ENCODE measurements at regions not wholly inside any gene's neighbourhood (a gene's known extent, or its start where the extent isn't known, plus 50 kb on each side); places are given as distances from the start of the nearest gene placed in this dataset.
"Not testable (repeated sequence)": the region's sequence is repeated elsewhere in the genome, so short reads cannot be mapped to it uniquely, and the experiment has no call there.

DNA sequence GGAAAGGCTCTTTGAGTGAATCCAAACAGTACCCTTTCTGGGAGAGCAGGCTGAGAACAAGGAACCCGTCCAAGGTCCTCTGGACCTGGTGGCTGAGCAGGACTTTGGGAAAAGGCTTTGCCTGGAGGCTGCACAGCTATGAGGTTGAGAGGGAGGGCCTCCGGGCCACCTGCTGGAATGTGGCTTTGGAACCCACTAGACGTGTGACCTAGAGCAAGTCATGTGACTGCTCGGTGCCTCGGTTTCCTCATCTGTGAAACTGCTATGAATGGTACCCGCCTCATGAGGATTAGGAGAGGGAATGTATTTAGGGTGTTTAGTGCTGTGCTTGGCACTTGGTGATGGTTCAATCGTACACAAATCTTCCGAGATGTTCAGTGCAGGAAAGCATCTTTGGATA is 50.4 kb downstream of the HAPSTR1 start:
- DNase-seq (ENCODE audit: low read depth) = no peak

DNA sequence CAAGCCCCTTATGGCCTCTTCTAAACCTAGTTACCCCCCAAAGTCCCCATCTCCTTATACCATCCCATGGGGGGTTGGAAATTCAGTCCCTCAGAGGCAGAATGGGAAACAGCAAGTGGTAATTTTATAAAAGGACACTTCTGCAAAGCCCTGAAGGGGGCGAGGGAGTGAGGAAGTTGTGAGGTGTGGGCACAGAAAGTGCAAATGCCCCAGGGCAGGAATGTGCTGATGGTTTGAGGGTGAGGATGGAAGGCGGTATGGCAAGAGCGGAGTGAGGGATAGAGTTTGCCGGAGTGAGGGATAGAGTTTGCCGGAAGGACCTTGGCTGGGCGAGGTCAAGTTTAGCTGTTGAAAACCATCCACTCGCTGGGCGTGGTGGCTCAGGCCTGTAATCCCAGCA is 52.7 kb downstream of the HAPSTR1 start:
- DNase-seq (ENCODE audit: low read depth) = no peak

DNA sequence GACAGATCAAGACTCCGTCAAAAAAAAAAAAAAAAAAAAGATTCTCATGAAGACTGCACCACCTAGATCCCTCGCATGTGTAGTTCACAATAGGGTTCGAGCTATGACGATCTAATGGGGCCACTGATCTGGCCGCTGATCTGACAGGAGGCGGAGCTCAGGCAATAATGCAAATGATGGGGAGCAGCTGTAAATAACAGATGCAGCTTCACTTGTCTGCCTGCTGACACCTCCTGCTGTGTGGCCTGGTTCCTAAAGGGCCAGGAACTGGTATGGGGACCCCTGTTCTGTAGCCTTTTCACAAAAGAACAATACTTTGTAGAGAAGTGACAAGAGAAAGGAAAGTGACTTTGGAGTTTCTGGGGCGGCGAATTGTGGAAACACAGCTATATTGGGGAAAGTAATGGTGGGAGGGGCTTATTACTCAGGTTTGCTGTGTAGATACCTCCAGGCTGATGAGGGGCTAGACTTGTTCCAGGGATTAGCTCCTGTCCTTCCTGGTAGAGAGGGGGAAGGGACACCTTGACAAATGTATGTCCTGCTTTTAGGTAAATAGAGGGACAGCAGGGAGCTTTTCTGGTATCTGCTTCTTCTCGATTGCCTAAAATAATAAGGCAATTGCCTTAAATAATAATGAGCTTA is 57.1 kb downstream of the HAPSTR1 start:
- no peak for DNase-seq (ENCODE audit: low read depth)

DNA sequence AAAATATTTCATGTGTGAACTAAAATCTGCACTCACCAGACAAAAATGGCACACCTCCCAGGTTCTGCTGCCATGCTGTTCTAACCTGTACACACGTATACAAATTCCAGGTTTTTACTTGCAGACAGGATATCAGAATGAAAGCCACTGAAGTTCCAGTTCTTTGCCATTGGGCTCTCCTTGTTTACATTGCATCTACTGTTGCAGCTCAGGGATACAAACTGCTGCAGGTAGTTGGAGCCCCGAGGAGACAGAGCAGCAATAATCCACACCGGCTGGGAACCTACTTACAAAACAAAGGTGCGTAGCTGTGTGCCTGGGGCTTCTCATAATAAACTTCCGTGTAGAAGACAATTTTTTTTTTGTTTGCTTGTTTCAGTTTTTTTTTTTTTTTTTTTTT is 59.6 kb downstream of the HAPSTR1 start:
- DNase-seq (ENCODE audit: low read depth) = no peak

DNA sequence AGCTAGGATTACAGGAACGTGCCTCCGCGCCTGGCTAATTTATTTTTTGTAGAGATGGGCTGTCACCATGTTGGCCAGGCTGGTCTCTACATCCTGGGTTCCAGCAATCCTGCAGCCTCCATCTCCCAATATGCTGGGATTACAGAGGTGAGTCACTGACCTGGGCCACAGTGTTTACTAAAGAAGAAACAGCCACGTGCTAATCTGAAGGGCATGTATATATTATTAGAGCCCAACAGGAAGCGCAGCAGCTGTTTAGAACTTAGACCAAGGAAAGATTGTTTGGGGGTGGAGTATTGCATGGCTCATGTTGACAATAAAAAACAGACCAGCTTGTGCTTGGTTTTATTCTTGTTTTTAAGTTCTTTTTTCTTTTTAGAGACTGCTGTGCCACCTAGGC is 60.2 kb downstream of the HAPSTR1 start:
- peak; percentile 61 for DNase-seq (ENCODE audit: low read depth)

DNA sequence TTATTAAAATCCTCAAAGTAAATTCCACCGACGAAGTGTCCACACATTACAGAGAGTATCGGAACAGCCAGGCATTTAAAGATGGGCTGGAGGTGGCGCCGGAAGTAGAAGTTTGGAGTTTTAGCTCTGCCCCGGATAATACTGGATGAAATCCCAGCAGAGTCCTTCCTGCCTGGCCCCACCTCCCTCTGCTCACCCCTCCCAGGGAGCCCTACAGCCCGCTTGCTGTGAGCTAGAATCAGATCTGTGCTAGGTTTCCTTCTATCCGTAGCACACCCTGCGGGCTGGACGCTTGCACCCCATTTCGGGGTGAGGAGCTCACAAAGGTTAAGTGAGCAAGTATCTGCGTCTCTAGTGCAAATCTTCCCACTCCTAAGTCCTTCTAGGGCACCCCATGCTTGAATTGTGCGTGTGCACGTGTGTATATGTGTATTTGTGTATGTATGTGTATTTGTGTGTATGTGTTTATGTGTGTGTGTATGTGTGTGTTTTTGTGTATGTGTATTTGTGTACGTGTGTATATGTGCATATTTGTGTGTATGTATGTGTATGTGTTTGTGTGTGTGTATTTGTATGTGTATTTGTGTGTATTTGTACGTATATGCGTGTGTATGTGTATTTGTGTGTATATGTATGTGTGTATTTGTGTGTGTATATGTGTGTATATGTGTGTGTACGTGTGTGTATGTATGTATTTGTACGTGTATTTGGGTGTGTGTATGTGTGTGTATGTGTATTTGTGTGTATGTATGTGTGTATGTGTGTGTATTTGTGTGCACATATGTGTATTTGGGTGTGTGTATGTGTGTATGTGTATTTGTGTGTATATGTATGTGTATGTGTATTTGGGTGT is 61.4 kb downstream of the HAPSTR1 start:
- no peak for DNase-seq (ENCODE audit: low read depth)

DNA sequence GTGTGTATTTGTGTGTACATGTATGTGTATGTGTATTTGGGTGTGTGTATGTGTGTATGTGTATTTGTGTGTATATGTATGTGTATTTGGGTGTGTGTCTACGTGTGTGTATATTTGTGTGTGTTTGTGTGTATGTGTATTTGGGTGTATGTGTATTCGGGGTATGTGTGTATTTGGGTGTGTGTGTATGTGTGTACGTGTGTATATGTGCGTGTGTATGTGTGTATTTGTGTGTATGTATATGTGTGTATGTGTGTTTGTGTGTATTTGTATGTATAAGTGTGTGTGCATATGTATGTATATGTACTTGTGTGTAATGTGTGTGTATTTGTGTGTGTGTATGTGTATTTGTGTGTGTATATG is 62.0 kb downstream of the HAPSTR1 start:
- DNase-seq (ENCODE audit: low read depth) = no peak

DNA sequence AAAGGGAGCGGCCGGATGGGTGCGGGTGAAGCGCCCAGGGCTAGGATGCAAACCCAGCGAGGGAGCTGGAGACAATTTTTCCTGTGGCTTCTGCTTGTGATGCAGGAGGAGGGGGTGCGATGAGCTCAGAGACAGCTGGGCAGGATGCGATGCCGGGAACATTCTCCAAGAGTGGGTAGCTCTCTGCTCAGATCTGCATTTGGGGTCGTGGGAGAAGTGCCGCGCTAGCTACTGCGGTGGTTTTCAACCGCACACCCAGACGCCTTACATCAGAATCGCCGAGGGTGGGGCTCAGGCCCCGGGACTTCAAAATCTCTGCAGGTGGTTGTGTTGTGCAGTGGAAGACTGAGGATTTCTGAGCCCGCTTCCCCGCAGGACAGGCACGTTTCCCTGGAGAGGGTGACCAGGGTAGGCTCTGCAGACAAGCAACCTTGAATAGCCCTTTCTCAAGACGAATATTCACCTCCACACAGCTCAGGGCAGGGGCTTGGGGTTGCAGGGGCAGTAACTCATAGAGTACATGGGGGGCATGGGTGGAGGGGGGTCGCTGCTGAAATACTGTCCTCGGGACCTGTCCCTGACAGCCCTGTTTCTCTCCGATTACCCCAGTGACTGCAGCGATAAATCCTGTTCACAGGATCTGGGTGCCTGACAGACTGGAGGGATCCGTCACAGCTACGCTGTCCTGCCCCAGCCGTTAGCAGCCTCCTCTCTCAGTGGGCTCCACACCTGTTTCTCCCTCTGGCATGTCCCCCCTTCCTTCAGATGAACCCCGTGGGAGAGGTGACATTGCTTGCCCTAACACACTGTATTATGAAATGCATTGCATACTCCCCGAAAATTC is 63.3 kb downstream of the HAPSTR1 start:
- no peak for DNase-seq (ENCODE audit: low read depth)

DNA sequence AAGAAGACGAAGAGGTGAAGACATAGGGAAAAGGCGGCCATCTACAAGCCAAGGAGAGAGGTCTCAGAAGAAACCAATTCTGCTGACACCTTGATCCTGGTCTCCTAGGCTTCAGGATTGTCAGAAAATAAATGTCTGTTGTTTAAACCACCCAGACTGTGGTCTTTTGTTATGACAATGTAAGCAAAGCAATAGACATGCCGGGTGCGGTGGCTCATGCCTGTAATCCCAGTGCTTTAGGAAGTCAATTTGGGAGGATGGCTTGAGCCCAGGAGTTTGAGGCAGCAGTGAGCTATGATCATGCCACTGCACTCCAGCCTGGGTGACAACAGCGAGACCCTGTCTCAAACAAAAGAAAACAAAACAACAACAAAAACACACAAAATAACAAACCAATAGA is 64.4 kb downstream of the HAPSTR1 start:
- DNase-seq (ENCODE audit: low read depth) = no peak

DNA sequence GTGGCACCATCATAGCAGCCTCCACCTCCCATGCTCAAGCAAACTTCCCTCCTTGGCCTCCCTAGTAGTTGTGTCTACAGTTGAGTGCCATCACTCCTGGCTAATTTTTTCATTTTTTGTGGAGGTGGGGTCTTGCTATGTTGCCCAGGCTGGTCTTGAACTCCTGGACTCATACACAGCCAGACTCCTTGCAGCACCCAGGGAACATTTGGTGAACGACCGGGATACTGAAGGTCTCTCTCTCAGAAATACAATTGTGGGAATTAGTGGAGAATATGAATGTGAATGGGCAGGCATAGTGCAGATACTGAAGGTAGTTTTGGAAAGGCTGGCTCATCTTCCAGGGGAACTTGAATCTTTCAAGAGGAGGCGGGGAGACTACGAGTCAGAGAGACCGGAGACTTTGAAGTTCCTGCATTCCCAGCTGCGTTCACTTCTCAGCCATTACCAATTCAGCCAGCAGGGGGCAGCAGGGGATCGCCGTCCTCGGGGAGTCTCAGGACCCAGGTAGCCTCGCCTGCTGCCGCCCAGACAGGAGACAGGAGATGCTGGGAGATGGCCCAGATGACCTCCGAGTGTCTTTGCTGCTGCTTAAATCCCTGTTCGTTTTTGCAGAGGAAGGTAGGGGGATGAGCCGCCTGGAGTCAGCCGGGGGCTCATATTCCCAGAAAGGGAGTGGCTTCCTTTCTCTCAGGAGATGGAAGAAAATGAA is 68.6 kb downstream of the HAPSTR1 start:
- DNase-seq (ENCODE audit: low read depth) = peak; percentile 54

DNA sequence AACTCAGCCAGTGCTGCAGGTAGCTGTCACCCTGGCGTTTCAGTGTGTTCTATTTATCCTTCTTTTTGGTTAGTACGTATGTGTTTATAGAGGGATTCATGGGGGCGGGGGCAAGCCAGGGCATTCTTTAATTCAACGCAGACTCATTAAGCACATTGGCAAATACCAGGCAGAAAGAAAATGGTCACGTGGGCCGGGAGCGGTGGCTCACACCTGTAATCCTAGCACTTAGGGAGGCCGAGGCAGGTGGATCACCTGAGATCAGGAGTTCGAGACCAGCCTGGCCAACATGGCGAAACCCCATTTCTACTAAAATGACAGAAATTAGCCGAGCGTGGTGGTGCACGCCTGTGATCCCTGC is 69.1 kb downstream of the HAPSTR1 start:
- no peak for DNase-seq (ENCODE audit: low read depth)

DNA sequence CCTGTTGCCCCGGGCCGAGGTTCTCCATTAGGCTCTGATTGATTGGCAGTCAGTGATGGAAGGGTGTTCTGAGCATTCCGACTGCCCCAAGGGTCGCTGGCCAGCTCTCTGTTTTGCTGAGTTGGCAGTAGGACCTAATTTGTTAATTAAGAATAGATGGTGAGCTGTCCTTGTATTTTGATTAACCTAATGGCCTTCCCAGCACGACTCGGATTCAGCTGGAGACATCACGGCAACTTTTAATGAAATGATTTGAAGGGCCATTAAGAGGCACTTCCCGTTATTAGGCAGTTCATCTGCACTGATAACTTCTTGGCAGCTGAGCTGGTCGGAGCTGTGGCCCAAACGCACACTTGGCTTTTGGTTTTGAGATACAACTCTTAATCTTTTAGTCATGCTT is 74.2 kb downstream of the HAPSTR1 start:
- no peak for DNase-seq (ENCODE audit: low read depth)

DNA sequence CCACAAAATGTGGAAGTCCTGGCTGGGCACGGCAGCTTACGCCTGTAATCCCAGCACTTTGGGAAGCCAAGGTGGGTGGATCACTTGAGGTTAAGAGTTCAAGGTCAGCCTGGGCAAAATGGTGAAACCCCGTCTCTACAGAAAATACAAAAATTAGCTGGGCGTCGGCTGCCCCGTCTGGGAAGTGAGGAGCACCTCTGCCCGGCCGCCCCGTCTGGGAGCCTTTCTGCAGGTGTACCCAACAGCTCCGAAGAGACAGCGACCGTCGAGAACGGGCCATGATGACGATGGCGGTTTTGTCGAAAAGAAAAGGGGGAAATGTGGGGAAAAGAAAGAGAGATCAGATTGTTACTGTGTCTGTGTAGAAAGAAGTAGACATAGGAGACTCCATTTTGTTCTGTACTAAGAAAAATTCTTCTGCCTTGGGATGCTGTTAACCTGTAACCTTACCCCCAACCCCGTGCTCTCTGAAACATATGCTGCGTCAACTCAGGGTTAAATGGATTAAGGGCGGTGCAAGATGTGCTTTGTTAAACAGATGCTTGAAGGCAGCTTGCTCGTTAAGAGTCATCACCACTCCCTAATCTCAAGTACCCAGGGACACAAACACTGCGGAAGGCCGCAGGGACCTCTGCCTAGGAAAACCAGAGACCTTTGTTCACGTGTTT is 75.0 kb downstream of the HAPSTR1 start:
- not testable (repeated sequence) for DNase-seq (ENCODE audit: low read depth)

DNA sequence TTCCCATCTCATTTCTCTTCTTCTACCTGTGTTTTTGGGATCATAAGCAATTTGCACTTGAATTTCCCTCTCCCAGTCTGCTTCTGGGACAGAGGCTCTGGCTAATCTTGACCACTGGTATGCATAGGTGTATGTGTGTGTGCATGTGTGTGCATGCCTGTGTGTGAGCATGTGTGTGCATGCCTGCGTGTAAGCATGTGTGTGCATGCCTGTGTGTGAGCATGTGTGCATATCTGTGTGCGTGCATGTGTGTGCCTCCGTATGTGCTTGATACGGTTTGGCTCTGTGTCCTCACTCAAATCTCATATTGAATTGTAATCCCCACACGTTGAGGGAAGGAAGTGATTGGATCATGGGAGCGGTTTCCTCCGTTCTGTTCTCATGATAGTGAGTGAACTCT is 77.7 kb downstream of the HAPSTR1 start:
- DNase-seq (ENCODE audit: low read depth) = no peak

DNA sequence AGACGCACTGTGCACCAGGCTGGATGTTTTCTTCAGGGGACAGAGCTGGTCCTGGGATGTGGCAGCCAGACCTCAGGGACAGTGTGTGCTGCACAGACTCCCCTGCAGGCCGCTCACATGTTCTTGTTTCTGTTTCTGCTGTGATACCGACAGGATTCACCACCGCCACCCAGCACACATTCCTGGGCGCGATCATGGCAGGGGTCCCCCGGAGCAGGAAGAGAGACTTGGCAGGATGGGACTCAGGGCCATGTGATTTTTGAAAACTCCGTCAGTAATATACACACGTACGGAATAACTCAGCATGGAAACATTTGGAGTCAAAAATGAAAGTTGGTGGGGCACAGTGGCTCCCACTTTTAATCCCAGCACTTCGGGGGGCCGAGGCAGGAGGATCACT is 79.0 kb downstream of the HAPSTR1 start:
- no peak for DNase-seq (ENCODE audit: low read depth)

DNA sequence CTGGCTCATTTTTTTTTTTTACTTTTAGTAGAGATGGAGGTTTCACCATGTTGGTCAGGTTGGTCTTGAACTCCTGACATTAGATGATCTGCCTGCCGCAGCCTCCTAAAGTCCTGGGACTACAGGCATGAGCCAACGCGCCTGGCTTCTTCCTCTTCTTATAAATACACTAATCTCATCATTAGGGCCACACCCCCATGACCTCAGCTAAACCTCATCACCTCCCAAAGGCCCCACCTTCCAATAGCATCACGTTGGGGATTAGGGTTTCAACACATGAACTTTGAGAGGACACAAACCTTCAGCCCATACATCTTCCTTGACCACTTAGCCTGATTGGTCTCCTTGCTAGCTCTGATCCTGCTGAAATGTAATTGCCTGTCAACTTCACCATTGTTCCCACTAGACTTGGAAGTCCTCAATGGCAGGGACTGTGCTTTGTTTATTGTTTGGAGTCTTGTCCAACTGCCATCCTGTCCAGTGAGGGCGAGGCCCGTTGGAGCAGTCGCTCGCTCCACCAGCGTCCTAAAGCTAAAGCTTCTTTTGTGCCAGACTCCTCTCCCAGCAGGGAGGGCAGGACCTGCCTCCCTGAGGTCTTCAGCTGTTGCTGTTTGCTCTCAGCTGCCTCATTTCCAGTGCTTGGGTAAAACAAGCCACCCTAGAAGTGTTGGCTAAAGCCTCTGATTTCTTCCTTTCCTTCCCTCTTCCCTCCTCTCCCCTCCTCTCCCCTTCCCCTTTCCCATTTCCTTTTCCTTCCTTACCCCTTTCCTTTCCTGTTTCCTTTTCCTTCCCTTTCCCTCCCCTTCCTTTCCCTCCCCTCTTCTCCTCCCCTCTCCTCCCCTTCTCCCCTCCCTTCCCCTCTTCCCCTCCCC is 85.3 kb downstream of the HAPSTR1 start:
- no peak for DNase-seq (ENCODE audit: low read depth)

DNA sequence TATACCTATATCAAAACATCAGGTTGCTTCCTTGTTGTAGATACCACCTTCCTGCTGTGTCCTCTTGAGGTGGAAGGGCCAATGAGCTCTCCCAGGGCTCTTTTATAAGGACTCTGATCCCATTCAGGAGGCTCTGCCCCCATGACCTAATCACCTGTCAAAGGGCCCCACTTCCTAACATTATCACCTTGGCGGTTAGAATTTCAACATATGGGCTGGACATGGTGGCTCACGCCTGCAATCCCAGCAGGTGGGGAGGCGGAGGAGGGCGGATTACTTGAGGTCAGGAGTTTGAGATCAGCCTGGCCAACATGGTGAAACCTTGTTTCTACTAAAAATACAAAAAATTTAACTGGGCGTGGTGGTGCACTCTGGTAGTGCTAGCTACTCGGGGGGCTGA is 86.4 kb downstream of the HAPSTR1 start:
- DNase-seq (ENCODE audit: low read depth) = no peak

DNA sequence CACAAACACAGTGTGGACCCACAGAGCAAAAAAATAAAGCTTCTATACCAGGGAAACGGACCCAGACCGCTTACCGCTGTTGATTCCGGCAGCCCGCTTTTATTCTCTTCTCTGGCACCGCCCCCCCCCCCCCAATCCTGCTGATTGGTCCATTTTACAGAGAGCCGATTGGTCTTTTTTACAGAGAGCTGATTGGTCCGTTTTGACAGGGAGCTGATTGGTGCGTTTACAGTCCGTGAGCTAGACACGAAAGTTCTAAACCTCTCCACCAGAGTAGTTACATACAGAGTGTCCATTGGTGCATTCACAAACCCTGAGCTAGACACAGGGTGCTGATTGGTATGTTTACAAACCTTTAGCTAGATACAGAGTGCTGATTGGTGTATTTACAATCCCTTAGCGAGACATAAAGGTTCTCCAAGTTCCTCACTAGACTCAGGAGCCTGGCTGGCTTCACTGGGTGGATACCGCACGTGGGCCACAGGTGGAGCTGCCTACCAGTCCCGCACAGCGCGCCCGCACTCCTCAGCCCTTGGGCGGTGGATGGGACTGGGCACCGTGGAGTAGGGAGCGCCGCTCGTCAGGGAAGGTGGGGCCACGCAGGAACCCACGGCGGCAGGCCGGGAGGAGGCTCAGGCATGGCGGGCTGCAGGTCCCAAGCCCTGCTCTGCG is 92.4 kb downstream of the HAPSTR1 start:
- peak; percentile 17 for DNase-seq (ENCODE audit: low read depth)

DNA sequence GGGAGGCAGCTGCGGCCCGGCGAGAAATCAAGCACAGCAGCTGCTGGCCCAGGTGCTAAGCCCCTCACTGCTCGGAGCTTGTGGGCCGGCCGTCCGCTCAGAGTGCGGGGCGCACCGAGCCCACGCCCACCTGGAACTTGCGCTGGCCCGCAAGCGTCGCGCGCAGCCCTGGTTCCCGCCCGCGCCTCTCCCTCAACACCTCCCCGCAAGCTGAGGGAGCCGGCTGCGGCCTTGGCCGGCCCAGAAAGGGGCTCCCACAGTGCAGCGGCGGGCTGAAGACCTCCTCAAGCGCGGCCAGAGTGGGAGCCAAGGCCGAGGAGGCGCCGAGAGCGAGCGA is 92.9 kb downstream of the HAPSTR1 start:
- DNase-seq (ENCODE audit: low read depth) = no peak

DNA sequence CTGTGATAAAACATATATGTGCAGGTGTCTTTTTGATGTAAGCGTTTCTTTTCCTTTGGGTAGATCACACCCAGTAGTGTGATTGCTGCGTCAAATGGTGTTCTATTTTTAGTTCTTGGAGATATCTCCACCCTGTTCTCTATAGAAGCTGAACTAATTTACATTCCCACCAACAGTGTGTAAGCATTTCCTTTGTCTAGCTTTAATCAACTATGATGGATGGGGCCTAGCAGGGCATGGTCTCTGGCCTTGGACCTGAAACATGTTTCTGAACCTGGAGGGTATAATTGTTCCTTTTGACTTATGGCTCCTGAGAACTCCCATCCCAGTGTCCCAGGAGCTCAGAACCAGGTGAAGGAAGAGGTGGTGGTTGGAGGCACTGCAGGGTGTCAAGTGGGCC is 93.9 kb downstream of the HAPSTR1 start:
- DNase-seq (ENCODE audit: low read depth) = no peak

Data from HT1080 (cell line).